CD14-positive monocyte (primary cell): ENCODE measurements at regions not wholly inside any gene's neighbourhood (a gene's known extent, or its start where the extent isn't known, plus 50 kb on each side); places are given as distances from the start of the nearest gene placed in this dataset.
"Not testable (repeated sequence)": the region's sequence is repeated elsewhere in the genome, so short reads cannot be mapped to it uniquely, and the experiment has no call there.

Source experiments
- DNase-seq, 3 donors: peaks; one replicate each; pipeline ENCODE4 v3.0.0-alpha.2; 2011 to 2022
- H2AFZ ChIP-seq: 2 replicates; pipeline ENCODE4 v1.6.0; 2012; ENCODE audit warnings: mild to moderate bottlenecking, low read depth, low read length, inconsistent platforms; ENCODE audit not compliant: insufficient read depth, poor library complexity, severe bottlenecking
- H3K27ac ChIP-seq, 2 donors: 1 replicate in 1 of 2; 2 replicates in 1 of 2; pipeline ENCODE4 v1.5.1; 2012 to 2013; ENCODE audit warnings: low read length in 2 of 2, control low read depth in 1 of 2, inconsistent platforms in 1 of 2, low read depth in 1 of 2, mild to moderate bottlenecking in 1 of 2
- H3K27me3 ChIP-seq, 2 donors: one replicate each; pipeline versions ENCODE4 v1.6.0 to v1.6.1; 2011 to 2013; ENCODE audit warnings: low read length in 2 of 2; ENCODE audit not compliant: control insufficient read depth in 2 of 2, insufficient read depth in 2 of 2
- H3K36me3 ChIP-seq, 2 donors: replicated peaks in 1 of 2; 1 replicate in 1 of 2; 2 replicates in 1 of 2; pipeline versions ENCODE4 v1.5.1 to v1.6.1; 2012 to 2013; ENCODE audit warnings: low read length in 2 of 2, control low read depth in 1 of 2, inconsistent platforms in 1 of 2, mild to moderate bottlenecking in 1 of 2; ENCODE audit not compliant: insufficient read depth in 2 of 2, control insufficient read depth in 1 of 2
- H3K4me1 ChIP-seq, 2 donors: 1 replicate in 1 of 2; 2 replicates in 1 of 2; pipeline versions ENCODE4 v1.5.1 to v1.6.1; 2012 to 2013; ENCODE audit warnings: low read length in 2 of 2, control low read depth in 1 of 2, inconsistent platforms in 1 of 2, mild to moderate bottlenecking in 1 of 2, moderate library complexity in 1 of 2; ENCODE audit not compliant: insufficient read depth in 2 of 2, control insufficient read depth in 1 of 2
- H3K4me2 ChIP-seq: replicated peaks from 2 replicates; pipeline ENCODE3; 2012; ENCODE audit warnings: low read length, moderate library complexity, mild to moderate bottlenecking; ENCODE audit not compliant: poor library complexity, severe bottlenecking; ENCODE audit errors: extremely low read depth
- H3K4me3 ChIP-seq, 3 experiments: fragments of 200-600 bp in 1 of 3; sonication (generic) in 1 of 3; replicated peaks in 1 of 3; 1 replicate in 2 of 3; 2 replicates in 1 of 3; pipeline ENCODE4 v1.5.1; 2011 to 2013; ENCODE audit warnings: low read length in 3 of 3, mild to moderate bottlenecking in 3 of 3, control low read depth in 2 of 3, low read depth in 2 of 3, inconsistent platforms in 1 of 3, moderate library complexity in 1 of 3
- H3K79me2 ChIP-seq: 2 replicates; pipeline ENCODE4 v1.6.0; 2012; ENCODE audit warnings: mild to moderate bottlenecking, control low read depth, inconsistent platforms, low read length, moderate library complexity; ENCODE audit not compliant: insufficient read depth
- H3K9ac ChIP-seq: 2 replicates; pipeline ENCODE4 v1.6.0; 2017; ENCODE audit warnings: low read length, mild to moderate bottlenecking; ENCODE audit not compliant: insufficient read depth, poor library complexity, severe bottlenecking
- H3K9me3 ChIP-seq, 2 donors: replicated peaks in 1 of 2; 1 replicate in 1 of 2; 2 replicates in 1 of 2; pipeline versions ENCODE4 v1.5.1 to v1.6.1; 2012 to 2013; ENCODE audit warnings: low read length in 2 of 2, control low read depth in 1 of 2; ENCODE audit not compliant: control insufficient read depth in 1 of 2, insufficient read depth in 1 of 2
- H4K20me1 ChIP-seq: 2 replicates; pipeline ENCODE4 v1.6.0; 2012; ENCODE audit warnings: mild to moderate bottlenecking, low read length, control low read depth, moderate library complexity; ENCODE audit not compliant: insufficient read depth
- H3K27ac Mint-ChIP-seq, 7 donors: one replicate each; pipeline ENCODE4 v1.8.0; 2020; ENCODE audit warnings: mild to moderate bottlenecking in 7 of 7, mixed read lengths in 7 of 7, moderate library complexity in 6 of 7, inconsistent platforms in 2 of 7
- H3K27me3 Mint-ChIP-seq, 3 donors: one replicate each; pipeline ENCODE4 v1.8.0; 2021 to 2022; ENCODE audit warnings: low read depth in 3 of 3, mild to moderate bottlenecking in 3 of 3, mixed read lengths in 3 of 3, moderate library complexity in 3 of 3, inconsistent platforms in 1 of 3
- H3K36me3 Mint-ChIP-seq, 2 donors: one replicate each; pipeline ENCODE4 v1.8.0; 2020; ENCODE audit warnings: mixed read lengths in 2 of 2, inconsistent platforms in 1 of 2, mild to moderate bottlenecking in 1 of 2
- H3K4me1 Mint-ChIP-seq: one replicate; pipeline ENCODE4 v1.8.0; 2020; ENCODE audit warnings: mild to moderate bottlenecking, mixed read lengths
- H3K4me3 Mint-ChIP-seq, 2 donors: one replicate each; pipeline ENCODE4 v1.8.0; 2020; ENCODE audit warnings: mild to moderate bottlenecking in 2 of 2, mixed read lengths in 2 of 2, moderate library complexity in 1 of 2
- H3K9me3 Mint-ChIP-seq, 7 donors: one replicate each; pipeline ENCODE4 v1.8.0; 2020 to 2022; ENCODE audit warnings: mixed read lengths in 7 of 7, mild to moderate bottlenecking in 6 of 7, moderate library complexity in 6 of 7, inconsistent platforms in 2 of 7
- WGBS: methylation state at CpG from one replicate; pipeline ENCODE4 v1.1.5; 2013; ENCODE audit warnings: missing lambda C conversion rate; ENCODE audit not compliant: insufficient coverage; 5-methylcytosine and 5-hydroxymethylcytosine counted together
- intact Hi-C, 2 donors: fragments of 100-400 bp; cut with micrococcal nuclease; formaldehyde crosslinking; loops; one replicate each; pipeline versions ENCODE4 v1.15.0 to v1.15.1; 2023
- TF ChIP-seq, protein P1 (sequence below): fragments of 200-600 bp; IDR thresholded peaks from one replicate; pipeline ENCODE4 v1.8.0; 2022; ENCODE audit warnings: antibody characterized with exemption, mild to moderate bottlenecking

- Histone ChIP-seq H3K4me2 (no peak overlapping the region), H3K79me2 (no peaks in the 10 kb centered on the region), H4K20me1 (no peaks in the 10 kb centered on the region), H3K27ac (no peak overlapping the region), H3K9me3 (no peaks in the 10 kb centered on the region), H3K4me3 (no peak overlapping the region), H3K36me3 (no peaks in the 10 kb centered on the region), H2AFZ (no peak overlapping the region), H3K9ac (no peak overlapping the region), H3K4me1 (no peaks in the 10 kb centered on the region), H3K27me3 (no peaks in the 10 kb centered on the region)
- H3K36me3 Mint-ChIP-seq = no peaks in the 10 kb centered on the region
- H3K9me3 Mint-ChIP-seq = peaks cover 0 to 5% (median 0%) of the 10 kb centered on the region in 7 donors
- DNase-seq = no peak
- H3K4me1 Mint-ChIP-seq = no peaks in the 10 kb centered on the region
- H3K4me3 Mint-ChIP-seq = no peak overlapping the region
- no peaks in the 10 kb centered on the region for H3K27me3 Mint-ChIP-seq
- H3K27ac Mint-ChIP-seq = no peak overlapping the region
- intact Hi-C loops = no loop called here
- WGBS = no CpG with 5 or more reads among the region's 5 CpGs
- TF ChIP-seq, protein P1, sequence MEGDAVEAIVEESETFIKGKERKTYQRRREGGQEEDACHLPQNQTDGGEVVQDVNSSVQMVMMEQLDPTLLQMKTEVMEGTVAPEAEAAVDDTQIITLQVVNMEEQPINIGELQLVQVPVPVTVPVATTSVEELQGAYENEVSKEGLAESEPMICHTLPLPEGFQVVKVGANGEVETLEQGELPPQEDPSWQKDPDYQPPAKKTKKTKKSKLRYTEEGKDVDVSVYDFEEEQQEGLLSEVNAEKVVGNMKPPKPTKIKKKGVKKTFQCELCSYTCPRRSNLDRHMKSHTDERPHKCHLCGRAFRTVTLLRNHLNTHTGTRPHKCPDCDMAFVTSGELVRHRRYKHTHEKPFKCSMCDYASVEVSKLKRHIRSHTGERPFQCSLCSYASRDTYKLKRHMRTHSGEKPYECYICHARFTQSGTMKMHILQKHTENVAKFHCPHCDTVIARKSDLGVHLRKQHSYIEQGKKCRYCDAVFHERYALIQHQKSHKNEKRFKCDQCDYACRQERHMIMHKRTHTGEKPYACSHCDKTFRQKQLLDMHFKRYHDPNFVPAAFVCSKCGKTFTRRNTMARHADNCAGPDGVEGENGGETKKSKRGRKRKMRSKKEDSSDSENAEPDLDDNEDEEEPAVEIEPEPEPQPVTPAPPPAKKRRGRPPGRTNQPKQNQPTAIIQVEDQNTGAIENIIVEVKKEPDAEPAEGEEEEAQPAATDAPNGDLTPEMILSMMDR = no peak
Observed at GRCh38 chr5:88021141-88021540, 247.5 kb downstream of the TMEM161B start.

- H3K27ac ChIP-seq, H3K36me3 Mint-ChIP-seq, H3K9me3 ChIP-seq, H3K4me3 Mint-ChIP-seq, H3K4me2 ChIP-seq, H3K27me3 ChIP-seq, H3K36me3 ChIP-seq, H3K27ac Mint-ChIP-seq, intact Hi-C loops, H3K4me1 Mint-ChIP-seq, H2AFZ ChIP-seq, H3K27me3 Mint-ChIP-seq, DNase-seq, H4K20me1 ChIP-seq, H3K9ac ChIP-seq, H3K4me1 ChIP-seq, H3K79me2 ChIP-seq, H3K4me3 ChIP-seq: not testable (repeated sequence)
- WGBS = 90% methylated on average over 3 of the region's 7 CpGs
- peaks cover 5 to 14% (median 10%) of the 10 kb centered on the region in 7 donors for H3K9me3 Mint-ChIP-seq
Observed at GRCh38 chr5:88014984-88015383, 253.7 kb downstream of the TMEM161B start.
